Osteoblast (primary cell): ENCODE measurements at regions not wholly inside any gene's neighbourhood (a gene's known extent, or its start where the extent isn't known, plus 50 kb on each side); places are given as distances from the start of the nearest gene placed in this dataset.

Experiments
- DNase-seq: peaks from one replicate; pipeline ENCODE4 v3.0.0; 2011; ENCODE audit warnings: low spot score, mixed read lengths; ENCODE audit not compliant: insufficient read length; ENCODE audit errors: missing footprints
- H2AFZ ChIP-seq: 2 replicates; pipeline ENCODE4 v1.6.0; 2011; ENCODE audit warnings: mild to moderate bottlenecking, low read length
- H3K27ac ChIP-seq: 2 replicates; pipeline ENCODE4 v1.5.1; 2011; ENCODE audit warnings: mild to moderate bottlenecking, low read depth, low read length, moderate library complexity
- H3K27me3 ChIP-seq: 2 replicates; pipeline ENCODE4 v1.6.0; 2012; ENCODE audit warnings: mild to moderate bottlenecking, control low read depth, inconsistent platforms, low read length, moderate library complexity; ENCODE audit not compliant: insufficient read depth
- H3K36me3 ChIP-seq: 2 replicates; pipeline ENCODE4 v1.5.1; 2011; ENCODE audit warnings: mild to moderate bottlenecking, low read length, control low read depth, moderate library complexity; ENCODE audit not compliant: insufficient read depth
- H3K4me1 ChIP-seq: 2 replicates; pipeline ENCODE4 v1.5.1; 2011; ENCODE audit warnings: mild to moderate bottlenecking, low read length, control low read depth, moderate library complexity; ENCODE audit not compliant: insufficient read depth
- H3K4me2 ChIP-seq: 2 replicates; pipeline ENCODE4 v1.6.0; 2011; ENCODE audit warnings: mild to moderate bottlenecking, low read length; ENCODE audit not compliant: insufficient read depth
- H3K4me3 ChIP-seq: fragments of 200-600 bp; sonication (generic); 3 replicates; pipeline ENCODE4 v1.5.1; 2012; ENCODE audit warnings: mild to moderate bottlenecking, low read length, inconsistent platforms; ENCODE audit not compliant: insufficient read depth
- H3K79me2 ChIP-seq: 2 replicates; pipeline ENCODE4 v1.6.0; 2012; ENCODE audit warnings: mild to moderate bottlenecking, low read length, control low read depth, inconsistent platforms; ENCODE audit not compliant: insufficient read depth
- H3K9me3 ChIP-seq: 2 replicates; pipeline ENCODE4 v1.5.1; 2011; ENCODE audit warnings: low read depth, low read length, control low read depth
- H4K20me1 ChIP-seq: 2 replicates; pipeline ENCODE4 v1.6.0; 2012; ENCODE audit warnings: mild to moderate bottlenecking, low read length, control low read depth; ENCODE audit not compliant: insufficient read depth
- TF ChIP-seq, protein P1 (sequence below): IDR thresholded peaks from 2 replicates; pipeline ENCODE4 v1.5.1; 2011; ENCODE audit warnings: mild to moderate bottlenecking, low read depth, low read length, moderate library complexity; ENCODE audit errors: extremely low read depth

DNA sequence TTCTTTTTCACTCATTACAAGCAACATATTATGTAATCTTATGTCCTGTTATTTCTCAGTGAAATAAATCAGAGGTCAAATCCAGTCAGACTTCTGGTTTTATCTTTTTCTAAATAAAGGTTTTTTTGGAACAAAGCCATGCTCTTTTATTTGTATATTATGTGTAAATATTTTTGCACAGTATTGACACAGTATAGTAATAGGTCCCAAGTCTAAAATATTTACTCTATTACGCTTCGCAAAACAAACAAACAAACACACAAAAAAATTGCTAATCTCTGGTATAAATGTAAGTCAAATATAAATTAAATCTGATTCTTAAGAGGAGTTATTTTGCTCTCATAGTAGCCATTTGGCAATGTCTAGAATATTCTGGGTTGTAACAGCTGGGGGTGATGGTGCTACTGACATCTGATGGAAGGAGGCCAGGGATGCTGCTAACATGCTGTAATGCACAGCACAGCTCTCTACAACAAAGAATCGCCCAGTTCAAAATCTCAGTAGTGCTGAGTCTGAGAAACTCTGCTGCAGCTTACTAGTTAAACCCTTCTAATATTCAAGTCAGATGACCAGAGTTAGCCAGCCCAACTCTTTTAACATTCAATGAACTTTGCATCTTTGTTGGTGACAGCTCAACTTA lies 602.1 kb downstream of the RAB28 start:
- Histone ChIP-seq H3K9me3 (no peaks in the 10 kb centered on the region), H3K27ac (no peak overlapping the region), H3K79me2 (no peaks in the 10 kb centered on the region), H3K4me3 (no peak overlapping the region), H3K4me1 (no peaks in the 10 kb centered on the region), H3K27me3 (no peaks in the 10 kb centered on the region), H3K4me2 (no peak overlapping the region), H2AFZ (no peak overlapping the region), H4K20me1 (no peaks in the 10 kb centered on the region), H3K36me3 (no peaks in the 10 kb centered on the region)
- DNase-seq: no peak
- TF ChIP-seq, protein P1, sequence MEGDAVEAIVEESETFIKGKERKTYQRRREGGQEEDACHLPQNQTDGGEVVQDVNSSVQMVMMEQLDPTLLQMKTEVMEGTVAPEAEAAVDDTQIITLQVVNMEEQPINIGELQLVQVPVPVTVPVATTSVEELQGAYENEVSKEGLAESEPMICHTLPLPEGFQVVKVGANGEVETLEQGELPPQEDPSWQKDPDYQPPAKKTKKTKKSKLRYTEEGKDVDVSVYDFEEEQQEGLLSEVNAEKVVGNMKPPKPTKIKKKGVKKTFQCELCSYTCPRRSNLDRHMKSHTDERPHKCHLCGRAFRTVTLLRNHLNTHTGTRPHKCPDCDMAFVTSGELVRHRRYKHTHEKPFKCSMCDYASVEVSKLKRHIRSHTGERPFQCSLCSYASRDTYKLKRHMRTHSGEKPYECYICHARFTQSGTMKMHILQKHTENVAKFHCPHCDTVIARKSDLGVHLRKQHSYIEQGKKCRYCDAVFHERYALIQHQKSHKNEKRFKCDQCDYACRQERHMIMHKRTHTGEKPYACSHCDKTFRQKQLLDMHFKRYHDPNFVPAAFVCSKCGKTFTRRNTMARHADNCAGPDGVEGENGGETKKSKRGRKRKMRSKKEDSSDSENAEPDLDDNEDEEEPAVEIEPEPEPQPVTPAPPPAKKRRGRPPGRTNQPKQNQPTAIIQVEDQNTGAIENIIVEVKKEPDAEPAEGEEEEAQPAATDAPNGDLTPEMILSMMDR: no peak

- no peaks in the 10 kb centered on the region for H3K4me1 ChIP-seq
- TF ChIP-seq, protein P1: no peak
- no peaks in the 10 kb centered on the region for H3K9me3 ChIP-seq
- H4K20me1 ChIP-seq: no peaks in the 10 kb centered on the region
- H3K27ac ChIP-seq: no peak overlapping the region
- DNase-seq: no peak
- no peak overlapping the region for H3K4me3 ChIP-seq
- no peaks in the 10 kb centered on the region for H3K79me2 ChIP-seq
- H3K36me3 ChIP-seq: no peaks in the 10 kb centered on the region
- H2AFZ ChIP-seq: no peak overlapping the region
- no peaks in the 10 kb centered on the region for H3K27me3 ChIP-seq
- H3K4me2 ChIP-seq: no peak overlapping the region
These were observed 603.3 kb downstream of the RAB28 start for GRCh38 chr4:12880844-12881243.

DNA sequence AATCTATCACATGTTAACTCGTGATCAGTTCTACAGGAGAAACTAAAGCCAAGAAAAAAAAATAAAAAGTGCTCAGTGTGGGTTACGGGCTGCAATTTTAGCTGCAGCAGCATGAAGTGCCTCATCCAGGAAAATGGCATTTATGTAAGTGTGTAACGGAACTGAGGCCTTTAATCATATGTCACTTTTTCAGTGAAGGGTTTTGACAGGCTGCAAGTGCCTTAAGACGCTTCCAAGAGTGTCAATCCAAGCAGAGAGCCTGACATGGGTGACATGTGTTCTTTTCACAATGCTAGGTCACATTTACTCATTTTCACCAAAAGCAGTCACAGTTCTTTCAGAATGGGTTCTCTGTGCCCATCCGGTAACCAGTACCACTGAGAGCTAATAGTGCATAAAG lies 604.6 kb downstream of the RAB28 start:
- Histone ChIP-seq H3K4me3 (no peak overlapping the region), H4K20me1 (no peaks in the 10 kb centered on the region), H3K27me3 (no peaks in the 10 kb centered on the region), H3K27ac (no peak overlapping the region), H3K4me1 (no peaks in the 10 kb centered on the region), H3K79me2 (no peaks in the 10 kb centered on the region), H3K9me3 (no peaks in the 10 kb centered on the region), H3K36me3 (no peaks in the 10 kb centered on the region), H2AFZ (no peak overlapping the region), H3K4me2 (no peak overlapping the region)
- no peak for DNase-seq
- TF ChIP-seq, protein P1: no peak

- Histone ChIP-seq H3K4me3 (no peak overlapping the region), H3K36me3 (no peaks in the 10 kb centered on the region), H4K20me1 (no peaks in the 10 kb centered on the region), H3K9me3 (no peaks in the 10 kb centered on the region), H3K4me2 (no peak overlapping the region), H2AFZ (no peak overlapping the region), H3K27me3 (no peaks in the 10 kb centered on the region), H3K27ac (no peak overlapping the region), H3K4me1 (no peaks in the 10 kb centered on the region), H3K79me2 (no peaks in the 10 kb centered on the region)
- DNase-seq: no peak
- TF ChIP-seq, protein P1: no peak
These were observed 608.4 kb downstream of the RAB28 start for GRCh38 chr4:12875640-12876243.
